GM18907 (cell line): ENCODE measurements at regions not wholly inside any gene's neighbourhood (a gene's known extent, or its start where the extent isn't known, plus 50 kb on each side); places are given as distances from the start of the nearest gene placed in this dataset.
"Not testable (repeated sequence)": the region's sequence is repeated elsewhere in the genome, so short reads cannot be mapped to it uniquely, and the experiment has no call there.

ENCODE experiments used
- ATAC-seq: cut with Tn5 transposase; IDR thresholded peaks from one replicate; pipeline ENCODE4 v1.9.1; 2021; ENCODE audit warnings: mild to moderate bottlenecking, moderate library complexity; ENCODE audit not compliant: unreplicated experiment

GRCh38 chr10:124153023-124153826 lies 59.8 kb upstream of the CHST15 start:
- peak; percentile 76 for ATAC-seq

- ATAC-seq, result no peak
Measured at GRCh38 chr10:124152139-124153022, 59.0 kb upstream of the CHST15 start.

GRCh38 chr10:124151466-124152095 lies 58.2 kb upstream of the CHST15 start:
- ATAC-seq, result no peak

- ATAC-seq, result no peak
Measured at GRCh38 chr10:124150807-124151417, 57.5 kb upstream of the CHST15 start.

GRCh38 chr10:124150189-124150806 lies 56.9 kb upstream of the CHST15 start:
- no peak for ATAC-seq

GRCh38 chr10:124149189-124150042 lies 56.0 kb upstream of the CHST15 start:
- ATAC-seq, result no peak

GRCh38 chr10:124148509-124149188 lies 55.3 kb upstream of the CHST15 start:
- not testable (repeated sequence) for ATAC-seq

- ATAC-seq, result no peak
Measured at GRCh38 chr10:124146483-124146882, 53.1 kb upstream of the CHST15 start.

GRCh38 chr10:124145109-124145870 lies 51.9 kb upstream of the CHST15 start:
- no peak for ATAC-seq

GRCh38 chr10:124144536-124144935 lies 51.1 kb upstream of the CHST15 start:
- no peak for ATAC-seq

GRCh38 chr10:124143721-124144120 lies 50.3 kb upstream of the CHST15 start:
- no peak for ATAC-seq
